ENCODE measurements at regions not wholly inside any gene's neighbourhood (a gene's known extent, or its start where the extent isn't known, plus 50 kb on each side); places are given as distances from the start of the nearest gene placed in this dataset.

DNA sequence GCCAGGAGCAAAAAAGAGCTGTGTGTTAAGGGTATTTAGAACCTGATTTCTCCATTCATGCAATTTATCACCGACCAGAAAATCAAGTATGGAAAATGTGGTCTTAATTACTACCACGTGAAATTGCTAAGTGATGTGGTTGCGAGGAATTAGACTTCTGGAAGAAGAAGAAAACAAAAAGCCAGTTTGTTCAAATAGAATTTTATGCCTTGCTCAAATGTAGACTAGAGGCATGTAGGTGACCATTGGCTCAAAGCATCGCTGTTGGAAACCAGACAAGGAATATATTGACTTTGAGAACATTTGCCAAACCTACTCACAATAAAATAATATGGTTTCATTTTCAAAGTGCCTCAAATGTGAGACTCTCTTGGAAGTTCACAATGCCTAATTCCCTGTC is 57.3 kb upstream of the LRCH1 start:
- DNase-seq (ENCODE audit: low spot score) = no peak
- WGBS = 79% methylated on average over 4 of the region's 4 CpGs

GRCh38 chr13:46495066-46495465 is 57.9 kb upstream of the LRCH1 start:
- H3K4me1 ChIP-seq (ENCODE audit: control insufficient read depth in 4 of 4, insufficient read depth in 4 of 4, low read length in 3 of 4) = no peaks in the 10 kb centered on the region
- H3K9ac ChIP-seq (ENCODE audit: low read depth in 1 of 2, low read length in 2 of 2) = no peak overlapping the region
- H3K4me3 ChIP-seq (ENCODE audit: low read depth in 1 of 3, low read length in 3 of 3) = no peak overlapping the region
- no peak for DNase-seq (ENCODE audit: low spot score)
- no peak for TF ChIP-seq FOXA2 (IDR thresholded peaks at IDR 0.05)
- TF ChIP-seq HNF4G (IDR thresholded peaks at IDR 0.05) = no peak
- TF ChIP-seq TAF1 (conservative IDR thresholded peaks at IDR 0.05) = no peak
- no peak for TF ChIP-seq SP1 (IDR thresholded peaks at IDR 0.05)
- no peak for TF ChIP-seq EGR1 (IDR thresholded peaks at IDR 0.05; ENCODE audit: low read depth in 2 of 2)
- TF ChIP-seq, protein P1, sequence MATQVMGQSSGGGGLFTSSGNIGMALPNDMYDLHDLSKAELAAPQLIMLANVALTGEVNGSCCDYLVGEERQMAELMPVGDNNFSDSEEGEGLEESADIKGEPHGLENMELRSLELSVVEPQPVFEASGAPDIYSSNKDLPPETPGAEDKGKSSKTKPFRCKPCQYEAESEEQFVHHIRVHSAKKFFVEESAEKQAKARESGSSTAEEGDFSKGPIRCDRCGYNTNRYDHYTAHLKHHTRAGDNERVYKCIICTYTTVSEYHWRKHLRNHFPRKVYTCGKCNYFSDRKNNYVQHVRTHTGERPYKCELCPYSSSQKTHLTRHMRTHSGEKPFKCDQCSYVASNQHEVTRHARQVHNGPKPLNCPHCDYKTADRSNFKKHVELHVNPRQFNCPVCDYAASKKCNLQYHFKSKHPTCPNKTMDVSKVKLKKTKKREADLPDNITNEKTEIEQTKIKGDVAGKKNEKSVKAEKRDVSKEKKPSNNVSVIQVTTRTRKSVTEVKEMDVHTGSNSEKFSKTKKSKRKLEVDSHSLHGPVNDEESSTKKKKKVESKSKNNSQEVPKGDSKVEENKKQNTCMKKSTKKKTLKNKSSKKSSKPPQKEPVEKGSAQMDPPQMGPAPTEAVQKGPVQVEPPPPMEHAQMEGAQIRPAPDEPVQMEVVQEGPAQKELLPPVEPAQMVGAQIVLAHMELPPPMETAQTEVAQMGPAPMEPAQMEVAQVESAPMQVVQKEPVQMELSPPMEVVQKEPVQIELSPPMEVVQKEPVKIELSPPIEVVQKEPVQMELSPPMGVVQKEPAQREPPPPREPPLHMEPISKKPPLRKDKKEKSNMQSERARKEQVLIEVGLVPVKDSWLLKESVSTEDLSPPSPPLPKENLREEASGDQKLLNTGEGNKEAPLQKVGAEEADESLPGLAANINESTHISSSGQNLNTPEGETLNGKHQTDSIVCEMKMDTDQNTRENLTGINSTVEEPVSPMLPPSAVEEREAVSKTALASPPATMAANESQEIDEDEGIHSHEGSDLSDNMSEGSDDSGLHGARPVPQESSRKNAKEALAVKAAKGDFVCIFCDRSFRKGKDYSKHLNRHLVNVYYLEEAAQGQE (IDR thresholded peaks at IDR 0.05) = no peak
- no peak for TF ChIP-seq FOXA1 (IDR thresholded peaks at IDR 0.05)
- no peak for TF ChIP-seq ATF3 (IDR thresholded peaks at IDR 0.05)
- no peak for TF ChIP-seq RXRA (IDR thresholded peaks at IDR 0.05)
- TF ChIP-seq, protein P2, sequence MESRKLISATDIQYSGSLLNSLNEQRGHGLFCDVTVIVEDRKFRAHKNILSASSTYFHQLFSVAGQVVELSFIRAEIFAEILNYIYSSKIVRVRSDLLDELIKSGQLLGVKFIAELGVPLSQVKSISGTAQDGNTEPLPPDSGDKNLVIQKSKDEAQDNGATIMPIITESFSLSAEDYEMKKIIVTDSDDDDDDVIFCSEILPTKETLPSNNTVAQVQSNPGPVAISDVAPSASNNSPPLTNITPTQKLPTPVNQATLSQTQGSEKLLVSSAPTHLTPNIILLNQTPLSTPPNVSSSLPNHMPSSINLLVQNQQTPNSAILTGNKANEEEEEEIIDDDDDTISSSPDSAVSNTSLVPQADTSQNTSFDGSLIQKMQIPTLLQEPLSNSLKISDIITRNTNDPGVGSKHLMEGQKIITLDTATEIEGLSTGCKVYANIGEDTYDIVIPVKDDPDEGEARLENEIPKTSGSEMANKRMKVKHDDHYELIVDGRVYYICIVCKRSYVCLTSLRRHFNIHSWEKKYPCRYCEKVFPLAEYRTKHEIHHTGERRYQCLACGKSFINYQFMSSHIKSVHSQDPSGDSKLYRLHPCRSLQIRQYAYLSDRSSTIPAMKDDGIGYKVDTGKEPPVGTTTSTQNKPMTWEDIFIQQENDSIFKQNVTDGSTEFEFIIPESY (IDR thresholded peaks at IDR 0.05) = no peak
- TF ChIP-seq JUND (IDR thresholded peaks at IDR 0.05) = no peak
- no peak for TF ChIP-seq HNF4A (conservative IDR thresholded peaks at IDR 0.05)
- no peak for TF ChIP-seq YY1 (IDR thresholded peaks at IDR 0.05)
- TF ChIP-seq, protein P3, sequence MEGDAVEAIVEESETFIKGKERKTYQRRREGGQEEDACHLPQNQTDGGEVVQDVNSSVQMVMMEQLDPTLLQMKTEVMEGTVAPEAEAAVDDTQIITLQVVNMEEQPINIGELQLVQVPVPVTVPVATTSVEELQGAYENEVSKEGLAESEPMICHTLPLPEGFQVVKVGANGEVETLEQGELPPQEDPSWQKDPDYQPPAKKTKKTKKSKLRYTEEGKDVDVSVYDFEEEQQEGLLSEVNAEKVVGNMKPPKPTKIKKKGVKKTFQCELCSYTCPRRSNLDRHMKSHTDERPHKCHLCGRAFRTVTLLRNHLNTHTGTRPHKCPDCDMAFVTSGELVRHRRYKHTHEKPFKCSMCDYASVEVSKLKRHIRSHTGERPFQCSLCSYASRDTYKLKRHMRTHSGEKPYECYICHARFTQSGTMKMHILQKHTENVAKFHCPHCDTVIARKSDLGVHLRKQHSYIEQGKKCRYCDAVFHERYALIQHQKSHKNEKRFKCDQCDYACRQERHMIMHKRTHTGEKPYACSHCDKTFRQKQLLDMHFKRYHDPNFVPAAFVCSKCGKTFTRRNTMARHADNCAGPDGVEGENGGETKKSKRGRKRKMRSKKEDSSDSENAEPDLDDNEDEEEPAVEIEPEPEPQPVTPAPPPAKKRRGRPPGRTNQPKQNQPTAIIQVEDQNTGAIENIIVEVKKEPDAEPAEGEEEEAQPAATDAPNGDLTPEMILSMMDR (IDR thresholded peaks at IDR 0.05; ENCODE audit: low read depth, low read length, missing input control) = no peak
- TF ChIP-seq NR2F2 (IDR thresholded peaks at IDR 0.05) = no peak
- TF ChIP-seq GABPA (IDR thresholded peaks at IDR 0.05 in 1 of 2, conservative IDR thresholded peaks at IDR 0.05 in 1 of 2) = no peak
- TF ChIP-seq MAX (IDR thresholded peaks at IDR 0.05) = no peak
- TF ChIP-seq RAD21 (IDR thresholded peaks at IDR 0.05) = no peak
- no peak overlapping the region for H3K27ac ChIP-seq (ENCODE audit: low read depth in 1 of 2, low read length in 2 of 2)
- no peaks in the 10 kb centered on the region for H3K27me3 ChIP-seq (ENCODE audit: control insufficient read depth in 4 of 4, insufficient read depth in 4 of 4, low read length in 3 of 4)
- no peaks in the 10 kb centered on the region for H3K9me3 ChIP-seq (ENCODE audit: control insufficient read depth in 4 of 4, low read length in 3 of 4)
- no peaks in the 10 kb centered on the region for H3K36me3 ChIP-seq (ENCODE audit: control insufficient read depth in 4 of 4, insufficient read depth in 3 of 4, low read depth in 1 of 4, low read length in 3 of 4)

More for the DNA sequence above, 57.3 kb upstream of the LRCH1 start:
- Histone ChIP-seq H3K4me3 (ENCODE audit: low read depth in 1 of 3, low read length in 3 of 3) (no peak overlapping the region), H3K36me3 (ENCODE audit: control insufficient read depth in 4 of 4, insufficient read depth in 3 of 4, low read depth in 1 of 4, low read length in 3 of 4) (no peaks in the 10 kb centered on the region), H3K9ac (ENCODE audit: low read depth in 1 of 2, low read length in 2 of 2) (no peak overlapping the region), H3K27me3 (ENCODE audit: control insufficient read depth in 4 of 4, insufficient read depth in 4 of 4, low read length in 3 of 4) (no peaks in the 10 kb centered on the region), H3K27ac (ENCODE audit: low read depth in 1 of 2, low read length in 2 of 2) (no peak overlapping the region), H3K4me1 (ENCODE audit: control insufficient read depth in 4 of 4, insufficient read depth in 4 of 4, low read length in 3 of 4) (no peaks in the 10 kb centered on the region), H3K9me3 (ENCODE audit: control insufficient read depth in 4 of 4, low read length in 3 of 4) (no peaks in the 10 kb centered on the region)
- TF ChIP-seq YY1 (IDR thresholded peaks at IDR 0.05) = no peak
- no peak for TF ChIP-seq JUND (IDR thresholded peaks at IDR 0.05)
- no peak for TF ChIP-seq HNF4G (IDR thresholded peaks at IDR 0.05)
- TF ChIP-seq FOXA2 (IDR thresholded peaks at IDR 0.05) = no peak
- TF ChIP-seq RXRA (IDR thresholded peaks at IDR 0.05) = no peak
- no peak for TF ChIP-seq ATF3 (IDR thresholded peaks at IDR 0.05)
- no peak for TF ChIP-seq EGR1 (IDR thresholded peaks at IDR 0.05; ENCODE audit: low read depth in 2 of 2)
- no peak for TF ChIP-seq SP1 (IDR thresholded peaks at IDR 0.05)
- no peak for TF ChIP-seq GABPA (IDR thresholded peaks at IDR 0.05 in 1 of 2, conservative IDR thresholded peaks at IDR 0.05 in 1 of 2)
- no peak for TF ChIP-seq RAD21 (IDR thresholded peaks at IDR 0.05)
